BJ (cell line): ENCODE measurements at regions not wholly inside any gene's neighbourhood (a gene's known extent, or its start where the extent isn't known, plus 50 kb on each side); places are given as distances from the start of the nearest gene placed in this dataset.

Experiments
- CTCF ChIA-PET: fragments of 350-600 bp; formaldehyde crosslinking; extraction: SDS; loops from one replicate; lab custom pipeline; 2021; ENCODE audit warnings: antibody characterized with exemption, inconsistent platforms; lab: Yijun Ruan, JAX
- POLR2A ChIA-PET: fragments of 300-600 bp; sonication (Branson Sonifier 250); formaldehyde crosslinking; extraction: SDS; loops from one replicate; lab custom pipeline; 2021; ENCODE audit warnings: antibody characterized with exemption; lab: Charles Lee
- DNase-seq: peaks from one replicate; pipeline ENCODE4 v3.0.0-alpha.2; 2011; ENCODE audit warnings: low read depth
- H3K27me3 ChIP-seq: 2 replicates; pipeline ENCODE4 v1.6.0; 2011; ENCODE audit warnings: low read length; ENCODE audit not compliant: control insufficient read depth, insufficient read depth
- H3K36me3 ChIP-seq: 2 replicates; pipeline ENCODE4 v1.5.1; 2011; ENCODE audit warnings: low read length; ENCODE audit not compliant: control insufficient read depth, insufficient read depth
- H3K4me3 ChIP-seq: 2 replicates; pipeline ENCODE4 v1.5.1; 2011; ENCODE audit warnings: low read depth, mild to moderate bottlenecking, control low read depth, low read length
- TF ChIP-seq, protein P1 (sequence below): IDR thresholded peaks from 2 replicates; pipeline ENCODE4 v1.5.1; 2011; ENCODE audit warnings: low read depth, mild to moderate bottlenecking, control low read depth, inconsistent platforms, low read length, moderate library complexity; ENCODE audit not compliant: insufficient read depth

- CTCF ChIA-PET = no interaction called here
- TF ChIP-seq, protein P1, sequence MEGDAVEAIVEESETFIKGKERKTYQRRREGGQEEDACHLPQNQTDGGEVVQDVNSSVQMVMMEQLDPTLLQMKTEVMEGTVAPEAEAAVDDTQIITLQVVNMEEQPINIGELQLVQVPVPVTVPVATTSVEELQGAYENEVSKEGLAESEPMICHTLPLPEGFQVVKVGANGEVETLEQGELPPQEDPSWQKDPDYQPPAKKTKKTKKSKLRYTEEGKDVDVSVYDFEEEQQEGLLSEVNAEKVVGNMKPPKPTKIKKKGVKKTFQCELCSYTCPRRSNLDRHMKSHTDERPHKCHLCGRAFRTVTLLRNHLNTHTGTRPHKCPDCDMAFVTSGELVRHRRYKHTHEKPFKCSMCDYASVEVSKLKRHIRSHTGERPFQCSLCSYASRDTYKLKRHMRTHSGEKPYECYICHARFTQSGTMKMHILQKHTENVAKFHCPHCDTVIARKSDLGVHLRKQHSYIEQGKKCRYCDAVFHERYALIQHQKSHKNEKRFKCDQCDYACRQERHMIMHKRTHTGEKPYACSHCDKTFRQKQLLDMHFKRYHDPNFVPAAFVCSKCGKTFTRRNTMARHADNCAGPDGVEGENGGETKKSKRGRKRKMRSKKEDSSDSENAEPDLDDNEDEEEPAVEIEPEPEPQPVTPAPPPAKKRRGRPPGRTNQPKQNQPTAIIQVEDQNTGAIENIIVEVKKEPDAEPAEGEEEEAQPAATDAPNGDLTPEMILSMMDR = no peak
- H3K27me3 ChIP-seq = no peaks in the 10 kb centered on the region; the same call in 1 of the 2 replicates
- POLR2A ChIA-PET = no interaction called here
- no peaks in the 10 kb centered on the region for H3K36me3 ChIP-seq
- no peak overlapping the region for H3K4me3 ChIP-seq
- no peak for DNase-seq
These were observed 497.3 kb downstream of the INHBA start for GRCh38 chr7:41205600-41205999.

GRCh38 chr7:41203542-41203941, 499.3 kb downstream of the INHBA start:
- no peak for DNase-seq
- Histone ChIP-seq H3K36me3 (no peaks in the 10 kb centered on the region), H3K27me3 (no peaks in the 10 kb centered on the region; the same call in 1 of the 2 replicates), H3K4me3 (no peak overlapping the region)
- ChIA-PET POLR2A (no interaction called here), CTCF (interaction anchor here (2.4 to 2.6 kb wide), 2 partner anchors 11 to 15 kb away, joined by 5 to 11 read pairs; no protein-coding TSS in a partner anchor)
- TF ChIP-seq, protein P1 = no peak

DNA sequence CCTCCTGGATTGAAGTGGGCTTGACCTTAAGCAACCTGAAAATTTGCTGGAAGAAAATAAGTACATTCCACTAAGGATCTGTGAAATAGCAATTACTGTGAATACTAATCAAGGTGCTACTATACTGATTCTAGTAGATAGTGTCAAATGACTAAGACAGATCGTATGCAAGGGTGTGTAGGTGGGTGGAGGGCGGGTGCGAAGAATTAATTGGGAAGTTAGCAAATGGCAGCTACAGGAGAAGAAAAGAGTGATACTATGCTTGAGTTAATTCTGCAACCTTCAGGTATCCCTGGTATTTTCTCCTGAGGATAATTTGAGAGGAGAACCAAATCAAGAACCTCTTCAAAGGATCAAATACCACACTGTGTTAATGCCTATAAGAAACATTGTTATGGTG, 501.9 kb downstream of the INHBA start:
- Histone ChIP-seq H3K4me3 (no peak overlapping the region), H3K27me3 (no peaks in the 10 kb centered on the region; the same call in 1 of the 2 replicates), H3K36me3 (no peaks in the 10 kb centered on the region)
- CTCF ChIA-PET = interaction anchor here (2.4 to 2.6 kb wide), 2 partner anchors 9 to 12 kb away, joined by 5 to 11 read pairs; no protein-coding TSS in a partner anchor
- TF ChIP-seq, protein P1 = no peak
- DNase-seq = no peak
- POLR2A ChIA-PET = no interaction called here

GRCh38 chr7:41199136-41199535, 503.8 kb downstream of the INHBA start:
- H3K4me3 ChIP-seq = no peak overlapping the region
- TF ChIP-seq, protein P1 = no peak
- ChIA-PET CTCF (no interaction called here), POLR2A (no interaction called here)
- H3K27me3 ChIP-seq = no peaks in the 10 kb centered on the region; the same call in 1 of the 2 replicates
- no peak for DNase-seq
- H3K36me3 ChIP-seq = no peaks in the 10 kb centered on the region

DNA sequence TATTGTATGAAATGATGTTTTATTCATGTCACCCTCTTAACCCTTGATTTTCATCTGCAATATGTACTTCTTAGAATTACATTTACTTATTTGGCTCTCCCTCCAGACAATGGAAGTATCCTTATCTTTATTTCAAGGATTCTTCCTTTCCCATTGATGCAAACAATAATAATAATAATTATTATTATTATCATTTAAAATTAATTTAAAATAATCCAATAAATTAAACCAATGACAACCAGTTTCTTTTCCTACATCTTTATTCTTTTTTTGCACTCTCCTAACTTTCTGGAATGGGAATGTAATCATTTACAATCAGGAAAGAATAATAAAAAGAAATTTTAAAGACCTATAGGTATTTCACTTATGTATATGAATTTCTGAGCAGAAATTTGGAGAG, 504.4 kb downstream of the INHBA start:
- TF ChIP-seq, protein P1 = no peak
- ChIA-PET POLR2A (no interaction called here), CTCF (no interaction called here)
- no peak overlapping the region for H3K4me3 ChIP-seq
- no peaks in the 10 kb centered on the region; the same call in 1 of the 2 replicates for H3K27me3 ChIP-seq
- H3K36me3 ChIP-seq = no peaks in the 10 kb centered on the region
- no peak for DNase-seq
